ENCODE measurements at regions not wholly inside any gene's neighbourhood (a gene's known extent, or its start where the extent isn't known, plus 50 kb on each side); places are given as distances from the start of the nearest gene placed in this dataset.

DNA sequence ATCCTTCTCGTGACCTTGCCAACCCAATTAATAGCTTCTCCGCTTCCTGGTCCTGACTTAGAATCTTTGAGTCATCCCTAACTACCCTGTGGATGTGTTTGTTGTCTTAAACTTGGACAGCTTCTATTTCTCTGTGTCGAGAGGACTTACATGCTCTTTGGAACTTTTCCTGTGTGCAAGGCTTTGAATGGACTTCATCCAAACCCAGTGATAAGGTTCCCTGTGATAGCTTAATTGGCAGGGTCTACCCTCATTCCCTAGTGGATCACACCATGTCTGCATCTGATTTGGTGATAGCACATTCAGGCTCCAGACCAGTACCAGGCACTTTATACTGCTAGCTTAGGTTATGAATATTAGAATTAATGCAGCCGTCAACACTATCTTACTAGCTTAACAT, 378.2 kb upstream of the KAZN start:
- H3K27ac ChIP-seq = no peak overlapping the region
- no peaks in the 10 kb centered on the region for H3K27me3 ChIP-seq
- no peaks in the 10 kb centered on the region for H3K36me3 ChIP-seq
- H3K9me3 ChIP-seq = peaks cover 13% of the 10 kb centered on the region
- DNase-seq (ENCODE audit: low spot score in 2 of 2) = no peak
- WGBS = 72% methylated on average over 4 of the region's 4 CpGs
- no peaks in the 10 kb centered on the region for H3K4me1 ChIP-seq
- TF ChIP-seq, protein P1, sequence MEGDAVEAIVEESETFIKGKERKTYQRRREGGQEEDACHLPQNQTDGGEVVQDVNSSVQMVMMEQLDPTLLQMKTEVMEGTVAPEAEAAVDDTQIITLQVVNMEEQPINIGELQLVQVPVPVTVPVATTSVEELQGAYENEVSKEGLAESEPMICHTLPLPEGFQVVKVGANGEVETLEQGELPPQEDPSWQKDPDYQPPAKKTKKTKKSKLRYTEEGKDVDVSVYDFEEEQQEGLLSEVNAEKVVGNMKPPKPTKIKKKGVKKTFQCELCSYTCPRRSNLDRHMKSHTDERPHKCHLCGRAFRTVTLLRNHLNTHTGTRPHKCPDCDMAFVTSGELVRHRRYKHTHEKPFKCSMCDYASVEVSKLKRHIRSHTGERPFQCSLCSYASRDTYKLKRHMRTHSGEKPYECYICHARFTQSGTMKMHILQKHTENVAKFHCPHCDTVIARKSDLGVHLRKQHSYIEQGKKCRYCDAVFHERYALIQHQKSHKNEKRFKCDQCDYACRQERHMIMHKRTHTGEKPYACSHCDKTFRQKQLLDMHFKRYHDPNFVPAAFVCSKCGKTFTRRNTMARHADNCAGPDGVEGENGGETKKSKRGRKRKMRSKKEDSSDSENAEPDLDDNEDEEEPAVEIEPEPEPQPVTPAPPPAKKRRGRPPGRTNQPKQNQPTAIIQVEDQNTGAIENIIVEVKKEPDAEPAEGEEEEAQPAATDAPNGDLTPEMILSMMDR (IDR thresholded peaks at IDR 0.05) = no peak
- no peak for TF ChIP-seq EP300 (IDR thresholded peaks at IDR 0.05)
- TF ChIP-seq POLR2A (IDR thresholded peaks at IDR 0.05) = no peak
- no peak for TF ChIP-seq POLR2AphosphoS5 (IDR thresholded peaks at IDR 0.05)
- no peak overlapping the region for H3K4me3 ChIP-seq

DNA sequence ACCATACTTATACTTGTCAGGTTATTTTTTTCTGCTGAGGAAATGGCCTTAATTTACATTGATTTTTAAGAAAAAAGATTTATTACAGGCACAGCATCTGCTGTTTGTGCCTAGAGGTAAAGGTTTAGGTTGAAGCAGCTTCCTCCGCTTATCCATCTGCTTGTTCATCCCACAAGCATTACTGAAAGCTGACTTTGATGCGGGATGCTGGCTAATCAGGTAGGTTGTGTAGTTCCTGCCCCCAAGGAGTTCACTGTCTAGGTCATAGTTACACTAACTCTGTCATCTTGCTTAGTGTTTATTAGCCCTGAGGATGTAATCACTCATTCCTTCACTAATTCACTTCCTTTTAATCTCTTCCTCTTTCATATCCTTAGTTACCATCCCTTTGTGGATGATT, 377.7 kb upstream of the KAZN start:
- Histone ChIP-seq H3K4me3 (no peak overlapping the region), H3K4me1 (no peaks in the 10 kb centered on the region), H3K36me3 (no peaks in the 10 kb centered on the region), H3K9me3 (peaks cover 13% of the 10 kb centered on the region), H3K27me3 (no peaks in the 10 kb centered on the region), H3K27ac (no peak overlapping the region)
- TF ChIP-seq, protein P1 (IDR thresholded peaks at IDR 0.05) = no peak
- no peak for TF ChIP-seq POLR2A (IDR thresholded peaks at IDR 0.05)
- TF ChIP-seq POLR2AphosphoS5 (IDR thresholded peaks at IDR 0.05) = no peak
- no peak for TF ChIP-seq EP300 (IDR thresholded peaks at IDR 0.05)
- DNase-seq (ENCODE audit: low spot score in 2 of 2) = no peak
- WGBS = 70% methylated on average over 2 of the region's 2 CpGs

DNA sequence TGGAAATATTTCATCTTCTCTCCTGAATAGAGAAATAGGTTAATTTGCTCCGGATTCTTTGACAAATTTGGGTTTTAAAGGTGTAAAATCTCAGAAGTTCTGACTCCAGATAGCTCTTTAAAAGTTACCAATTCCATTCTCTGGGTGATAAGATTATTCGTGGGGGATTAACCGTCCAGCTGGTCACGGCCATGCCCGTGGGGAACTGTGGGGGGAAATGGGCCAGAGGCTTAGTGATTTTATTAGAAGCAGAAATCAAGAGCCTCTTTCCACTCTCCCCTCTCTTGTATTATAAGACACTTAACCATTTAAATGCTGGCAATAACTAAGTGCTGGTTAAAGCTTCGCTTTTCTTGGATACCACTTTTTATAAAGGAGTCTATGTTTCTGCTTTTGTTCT, 376.4 kb upstream of the KAZN start:
- no peak for DNase-seq (ENCODE audit: low spot score in 2 of 2)
- no peak for TF ChIP-seq EP300 (IDR thresholded peaks at IDR 0.05)
- TF ChIP-seq POLR2AphosphoS5 (IDR thresholded peaks at IDR 0.05) = no peak
- no peak for TF ChIP-seq POLR2A (IDR thresholded peaks at IDR 0.05)
- TF ChIP-seq, protein P1 (IDR thresholded peaks at IDR 0.05) = no peak
- Histone ChIP-seq H3K4me1 (no peaks in the 10 kb centered on the region), H3K9me3 (peaks cover 13% of the 10 kb centered on the region), H3K4me3 (no peak overlapping the region), H3K36me3 (no peaks in the 10 kb centered on the region), H3K27me3 (no peaks in the 10 kb centered on the region), H3K27ac (no peak overlapping the region)
- 66% methylated on average over 6 of the region's 6 CpGs for WGBS

DNA sequence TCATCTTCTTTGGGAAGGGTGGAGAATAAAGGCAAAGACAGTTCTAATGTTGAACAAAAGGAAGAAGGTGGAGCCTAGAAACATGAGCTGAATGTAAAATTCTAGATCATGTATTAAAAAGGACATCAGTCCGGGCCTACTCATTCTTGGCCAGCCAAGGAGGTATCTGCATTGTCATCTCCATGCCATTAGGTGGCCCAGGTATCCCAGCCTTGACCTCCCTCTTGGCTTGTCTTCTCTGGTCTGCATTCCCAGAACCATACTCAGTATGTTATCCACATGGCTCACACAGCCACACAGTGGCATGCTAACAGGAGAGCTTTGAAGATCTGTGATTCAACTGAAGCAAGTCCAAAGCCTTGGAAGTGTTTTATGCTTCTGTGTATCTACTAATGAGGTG, 369.8 kb upstream of the KAZN start:
- no peaks in the 10 kb centered on the region for H3K27me3 ChIP-seq
- no peak overlapping the region for H3K4me3 ChIP-seq
- no peak for DNase-seq (ENCODE audit: low spot score in 2 of 2)
- TF ChIP-seq, protein P1 (IDR thresholded peaks at IDR 0.05) = no peak
- TF ChIP-seq POLR2A (IDR thresholded peaks at IDR 0.05) (no peak), EP300 (IDR thresholded peaks at IDR 0.05) (no peak), POLR2AphosphoS5 (IDR thresholded peaks at IDR 0.05) (no peak)
- H3K4me1 ChIP-seq = no peaks in the 10 kb centered on the region
- WGBS = 75% methylated on average over 1 of the region's 1 CpG
- H3K36me3 ChIP-seq = no peaks in the 10 kb centered on the region
- no peak overlapping the region for H3K27ac ChIP-seq
- no peaks in the 10 kb centered on the region for H3K9me3 ChIP-seq

DNA sequence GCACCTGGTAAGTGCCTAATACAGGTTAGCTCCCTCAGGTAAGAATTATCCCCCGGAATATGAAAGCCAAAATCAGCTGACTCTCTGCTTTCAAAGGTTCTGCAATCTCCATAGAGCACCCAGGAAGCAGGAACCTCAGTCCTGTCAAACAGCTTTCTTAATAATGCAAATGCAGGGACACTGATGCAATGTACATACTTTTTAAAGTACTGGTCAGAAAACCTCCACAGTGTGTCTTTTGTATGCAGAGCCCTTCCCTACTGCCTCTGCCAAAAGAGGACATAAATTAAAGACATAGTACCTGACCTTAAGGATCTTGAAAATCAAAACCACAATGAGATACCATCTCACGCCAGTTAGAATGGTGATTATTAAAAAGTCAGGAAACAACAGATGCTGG, 365.0 kb upstream of the KAZN start:
- 87% methylated on average over 2 of the region's 2 CpGs for WGBS

More for the DNA sequence above, 365.0 kb upstream of the KAZN start:
- no peak for DNase-seq (ENCODE audit: low spot score in 2 of 2)
- TF ChIP-seq, protein P1 (IDR thresholded peaks at IDR 0.05) = no peak
- TF ChIP-seq POLR2AphosphoS5 (IDR thresholded peaks at IDR 0.05) = no peak
- TF ChIP-seq EP300 (IDR thresholded peaks at IDR 0.05) = no peak
- TF ChIP-seq POLR2A (IDR thresholded peaks at IDR 0.05) = no peak
- Histone ChIP-seq H3K9me3 (no peaks in the 10 kb centered on the region), H3K4me3 (no peak overlapping the region), H3K27me3 (no peaks in the 10 kb centered on the region), H3K4me1 (no peaks in the 10 kb centered on the region), H3K27ac (no peak overlapping the region), H3K36me3 (no peaks in the 10 kb centered on the region)
